ENCODE measurements at regions not wholly inside any gene's neighbourhood (a gene's known extent, or its start where the extent isn't known, plus 50 kb on each side); places are given as distances from the start of the nearest gene placed in this dataset.

DNA sequence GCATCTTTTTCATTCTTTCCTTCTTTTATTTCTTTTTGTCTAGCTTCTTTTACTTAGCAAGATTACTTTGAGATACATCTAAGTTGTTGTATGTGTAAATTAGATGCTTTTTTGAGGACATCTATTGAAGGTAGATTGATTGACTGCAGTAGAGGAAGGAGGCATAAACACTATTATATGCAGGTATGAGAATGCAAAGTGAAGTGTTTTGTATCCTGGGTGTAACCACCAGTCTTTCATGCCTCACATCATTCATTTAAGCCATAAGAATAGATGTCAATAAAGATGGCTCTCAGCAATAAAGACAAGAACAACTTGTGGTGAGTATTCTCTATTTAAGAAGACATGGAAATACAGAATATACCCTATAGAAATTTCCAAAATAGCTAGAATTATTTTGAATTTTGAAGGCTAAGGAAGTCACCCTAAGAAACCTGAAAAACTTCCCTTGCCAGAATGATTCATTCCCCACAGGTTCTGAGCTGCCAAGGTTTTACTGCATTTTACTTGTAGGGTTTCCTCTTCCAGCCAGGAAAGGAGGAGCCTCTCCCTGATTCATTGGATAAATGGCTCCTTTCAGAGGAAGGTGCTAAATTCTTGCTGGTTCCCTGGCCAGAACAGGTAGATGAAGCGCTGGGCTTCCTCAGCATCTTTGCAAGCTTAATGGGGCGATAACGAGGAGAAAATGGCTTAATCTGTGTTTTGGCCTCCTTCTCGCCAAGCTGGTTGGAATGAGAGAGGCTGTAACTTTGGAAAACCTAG is 279.8 kb upstream of the SLC14A2 start:
- Histone ChIP-seq H3K27ac (ENCODE audit: extremely low read depth, low read depth, low read length) (no peak overlapping the region), H3K4me3 (ENCODE audit: low read depth, low read length) (no peak overlapping the region), H3K4me1 (ENCODE audit: control insufficient read depth, insufficient read depth, low read length) (no peaks in the 10 kb centered on the region), H3K36me3 (ENCODE audit: control insufficient read depth in 2 of 2, insufficient read depth in 1 of 2, low read length in 2 of 2) (no peaks in the 10 kb centered on the region), H3K9me3 (ENCODE audit: control insufficient read depth, insufficient read depth, low read depth, low read length) (no peaks in the 10 kb centered on the region)
- ChIA-PET POLR2A (no interaction called here), CTCF (interaction anchor here (0.7 to 1.1 kb wide), 2 partner anchors 21 to 473 kb away, joined by 3 read pairs; no protein-coding TSS in a partner anchor)
- TF ChIP-seq ZNF473 (tag by site-specific recombination; IDR thresholded peaks at IDR 0.05) (no peak), ZNF2 (tag by site-specific recombination; IDR thresholded peaks at IDR 0.05) (no peak), ZNF76 (tag by site-specific recombination; IDR thresholded peaks at IDR 0.05; ENCODE audit: borderline replicate concordance, low read depth) (no peak), ZNF426 (tag by site-specific recombination; IDR thresholded peaks at IDR 0.05) (no peak), ZNF707 (tag by site-specific recombination; IDR thresholded peaks at IDR 0.05) (no peak), ZNF302 (tag by site-specific recombination; IDR thresholded peaks at IDR 0.05; ENCODE audit: low read depth) (no peak), KLF8 (tag by site-specific recombination; IDR thresholded peaks at IDR 0.05) (no peak), ZNF560 (tag by site-specific recombination; IDR thresholded peaks at IDR 0.05; ENCODE audit: borderline replicate concordance) (no peak), ZNF544 (tag by site-specific recombination; IDR thresholded peaks at IDR 0.05) (no peak), ZNF654 (tag by site-specific recombination; IDR thresholded peaks at IDR 0.05; ENCODE audit: low read depth) (no peak), ZNF211 (tag by site-specific recombination; IDR thresholded peaks at IDR 0.05; ENCODE audit: low read depth) (no peak), ZNF324 (tag by site-specific recombination; IDR thresholded peaks at IDR 0.05) (no peak)
- TF ChIP-seq, protein P1, sequence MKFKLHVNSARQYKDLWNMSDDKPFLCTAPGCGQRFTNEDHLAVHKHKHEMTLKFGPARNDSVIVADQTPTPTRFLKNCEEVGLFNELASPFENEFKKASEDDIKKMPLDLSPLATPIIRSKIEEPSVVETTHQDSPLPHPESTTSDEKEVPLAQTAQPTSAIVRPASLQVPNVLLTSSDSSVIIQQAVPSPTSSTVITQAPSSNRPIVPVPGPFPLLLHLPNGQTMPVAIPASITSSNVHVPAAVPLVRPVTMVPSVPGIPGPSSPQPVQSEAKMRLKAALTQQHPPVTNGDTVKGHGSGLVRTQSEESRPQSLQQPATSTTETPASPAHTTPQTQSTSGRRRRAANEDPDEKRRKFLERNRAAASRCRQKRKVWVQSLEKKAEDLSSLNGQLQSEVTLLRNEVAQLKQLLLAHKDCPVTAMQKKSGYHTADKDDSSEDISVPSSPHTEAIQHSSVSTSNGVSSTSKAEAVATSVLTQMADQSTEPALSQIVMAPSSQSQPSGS (tag by site-specific recombination; IDR thresholded peaks at IDR 0.05; ENCODE audit: low read depth) = no peak

- Histone ChIP-seq H3K4me1 (ENCODE audit: control insufficient read depth, insufficient read depth, low read length) (no peaks in the 10 kb centered on the region), H3K9me3 (ENCODE audit: control insufficient read depth, insufficient read depth, low read depth, low read length) (no peaks in the 10 kb centered on the region), H3K4me3 (ENCODE audit: low read depth, low read length) (no peak overlapping the region), H3K27ac (ENCODE audit: extremely low read depth, low read depth, low read length) (no peak overlapping the region), H3K36me3 (ENCODE audit: control insufficient read depth in 2 of 2, insufficient read depth in 1 of 2, low read length in 2 of 2) (no peaks in the 10 kb centered on the region)
- POLR2A ChIA-PET = no interaction called here
- CTCF ChIA-PET = no interaction called here
- TF ChIP-seq ZNF362 (tag by site-specific recombination; IDR thresholded peaks at IDR 0.05) = no peak
- TF ChIP-seq ZSCAN4 (tag by site-specific recombination; IDR thresholded peaks at IDR 0.05) = no peak
- TF ChIP-seq ZNF510 (tag by site-specific recombination; IDR thresholded peaks at IDR 0.05; ENCODE audit: insufficient replicate concordance) = no peak
- no peak for TF ChIP-seq ZNF138 (tag by site-specific recombination; IDR thresholded peaks at IDR 0.05; ENCODE audit: borderline replicate concordance)
- TF ChIP-seq ZNF148 (tag by site-specific recombination; IDR thresholded peaks at IDR 0.05; ENCODE audit: borderline replicate concordance) = no peak
- TF ChIP-seq ZNF449 (tag by site-specific recombination; IDR thresholded peaks at IDR 0.05) = no peak
- no peak for TF ChIP-seq ZNF776 (tag by site-specific recombination; IDR thresholded peaks at IDR 0.05; ENCODE audit: borderline replicate concordance)
- no peak for TF ChIP-seq ZNF366 (tag by site-specific recombination; conservative IDR thresholded peaks at IDR 0.05)
- no peak for TF ChIP-seq TSHZ1 (tag by site-specific recombination; IDR thresholded peaks at IDR 0.05; ENCODE audit: borderline replicate concordance)
Observed at GRCh38 chr18:45336448-45336847, 278.8 kb upstream of the SLC14A2 start.

Data from HEK293 (cell line).